GM12878 (cell line): ENCODE measurements at regions not wholly inside any gene's neighbourhood (a gene's known extent, or its start where the extent isn't known, plus 50 kb on each side); places are given as distances from the start of the nearest gene placed in this dataset.

Experiments used
- GABPA ChIP-seq: IDR thresholded peaks from 2 replicates; pipeline ENCODE4 v1.6.1; 2014; ENCODE audit warnings: antibody characterized with exemption, low read depth, mild to moderate bottlenecking, inconsistent platforms
- RBBP5 ChIP-seq: fragments of 200-600 bp; sonication (generic); conservative IDR thresholded peaks from 2 replicates; pipeline ENCODE4 v1.6.1; 2016
- SIN3A ChIP-seq: IDR thresholded peaks from 2 replicates; pipeline ENCODE4 v1.6.1; 2012; ENCODE audit warnings: low read depth, low read length, improper control_type of control experiment
- SP1 ChIP-seq: IDR thresholded peaks from one replicate; pipeline ENCODE4 v1.6.1; 2011; ENCODE audit warnings: low read depth, low read length
- SUPT20H ChIP-seq: IDR thresholded peaks from 2 replicates; pipeline ENCODE4 v1.6.1; 2011; ENCODE audit warnings: low read depth, mild to moderate bottlenecking, low read length, moderate library complexity, borderline replicate concordance; ENCODE audit not compliant: control insufficient read depth
- ZZZ3 ChIP-seq: IDR thresholded peaks from 2 replicates; pipeline ENCODE4 v1.6.1; 2011; ENCODE audit warnings: low read depth; ENCODE audit not compliant: control insufficient read depth, insufficient read length
- TF ChIP-seq, protein P1 (sequence below): IDR thresholded peaks from 2 replicates; pipeline ENCODE4 v1.6.1; 2012; ENCODE audit warnings: low read depth, low read length, improper control_type of control experiment
- TF ChIP-seq, protein P2 (sequence below), 3 experiments: IDR thresholded peaks in 2 of 3; conservative IDR thresholded peaks in 1 of 3; 2 replicates each; pipeline ENCODE4 v1.5.1; 2011; ENCODE audit warnings: low read depth in 3 of 3, low read length in 3 of 3, mild to moderate bottlenecking in 3 of 3, control low read depth in 2 of 3, moderate library complexity in 2 of 3, inconsistent platforms in 1 of 3, mixed read lengths in 1 of 3; ENCODE audit not compliant: control insufficient read depth in 2 of 3, insufficient read depth in 1 of 3; ENCODE audit errors: extremely low read depth in 1 of 3
- TF ChIP-seq, protein P3 (sequence below): fragments of 450-650 bp; IDR thresholded peaks from 2 replicates; pipeline ENCODE4 v1.6.1; 2016; ENCODE audit warnings: mild to moderate bottlenecking, moderate library complexity, borderline replicate concordance
- TF ChIP-seq, protein P4 (sequence below): fragments of 450-650 bp; IDR thresholded peaks from 2 replicates; pipeline ENCODE4 v1.6.1; 2017; ENCODE audit warnings: mild to moderate bottlenecking, moderate library complexity

DNA sequence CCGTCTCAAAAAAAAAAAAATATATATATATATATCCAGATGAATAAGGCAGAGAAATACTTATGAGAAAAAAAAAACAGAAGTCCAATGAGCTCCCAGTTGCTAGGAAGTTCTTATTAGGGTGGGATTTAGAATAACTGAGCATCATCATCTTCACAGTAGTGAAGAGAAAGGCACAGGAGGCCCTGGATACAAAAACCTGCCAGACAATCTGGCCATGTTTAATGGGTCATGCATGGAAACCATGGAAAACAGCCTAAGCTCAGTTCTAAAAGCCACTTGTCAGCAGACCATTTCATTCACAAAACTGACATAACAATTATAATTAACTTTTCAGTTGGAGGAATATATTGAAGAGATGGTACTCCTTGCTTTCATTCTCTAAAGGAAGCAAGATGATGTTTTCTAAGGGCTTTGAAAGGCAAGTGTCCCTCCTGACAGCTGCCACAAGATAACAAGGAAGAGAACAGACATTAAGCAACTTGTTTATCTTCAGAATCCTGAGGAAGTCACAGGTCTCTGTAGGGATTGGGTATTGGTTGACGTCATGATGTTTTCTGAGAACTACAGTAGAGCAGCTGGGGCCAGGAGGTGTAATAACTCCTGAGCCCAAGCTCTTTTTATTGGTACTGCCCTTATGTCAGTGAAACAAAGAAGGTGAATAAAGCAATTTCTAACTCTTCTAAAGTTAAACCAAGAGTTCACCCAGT is 463.1 kb downstream of the DMAC1 start:
- TF ChIP-seq, protein P1, sequence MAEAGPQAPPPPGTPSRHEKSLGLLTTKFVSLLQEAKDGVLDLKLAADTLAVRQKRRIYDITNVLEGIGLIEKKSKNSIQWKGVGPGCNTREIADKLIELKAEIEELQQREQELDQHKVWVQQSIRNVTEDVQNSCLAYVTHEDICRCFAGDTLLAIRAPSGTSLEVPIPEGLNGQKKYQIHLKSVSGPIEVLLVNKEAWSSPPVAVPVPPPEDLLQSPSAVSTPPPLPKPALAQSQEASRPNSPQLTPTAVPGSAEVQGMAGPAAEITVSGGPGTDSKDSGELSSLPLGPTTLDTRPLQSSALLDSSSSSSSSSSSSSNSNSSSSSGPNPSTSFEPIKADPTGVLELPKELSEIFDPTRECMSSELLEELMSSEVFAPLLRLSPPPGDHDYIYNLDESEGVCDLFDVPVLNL: no peak
- TF ChIP-seq SP1: no peak
- TF ChIP-seq, protein P2, sequence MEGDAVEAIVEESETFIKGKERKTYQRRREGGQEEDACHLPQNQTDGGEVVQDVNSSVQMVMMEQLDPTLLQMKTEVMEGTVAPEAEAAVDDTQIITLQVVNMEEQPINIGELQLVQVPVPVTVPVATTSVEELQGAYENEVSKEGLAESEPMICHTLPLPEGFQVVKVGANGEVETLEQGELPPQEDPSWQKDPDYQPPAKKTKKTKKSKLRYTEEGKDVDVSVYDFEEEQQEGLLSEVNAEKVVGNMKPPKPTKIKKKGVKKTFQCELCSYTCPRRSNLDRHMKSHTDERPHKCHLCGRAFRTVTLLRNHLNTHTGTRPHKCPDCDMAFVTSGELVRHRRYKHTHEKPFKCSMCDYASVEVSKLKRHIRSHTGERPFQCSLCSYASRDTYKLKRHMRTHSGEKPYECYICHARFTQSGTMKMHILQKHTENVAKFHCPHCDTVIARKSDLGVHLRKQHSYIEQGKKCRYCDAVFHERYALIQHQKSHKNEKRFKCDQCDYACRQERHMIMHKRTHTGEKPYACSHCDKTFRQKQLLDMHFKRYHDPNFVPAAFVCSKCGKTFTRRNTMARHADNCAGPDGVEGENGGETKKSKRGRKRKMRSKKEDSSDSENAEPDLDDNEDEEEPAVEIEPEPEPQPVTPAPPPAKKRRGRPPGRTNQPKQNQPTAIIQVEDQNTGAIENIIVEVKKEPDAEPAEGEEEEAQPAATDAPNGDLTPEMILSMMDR (IDR thresholded peaks at IDR 0.05 in 2 of 3, conservative IDR thresholded peaks at IDR 0.05 in 1 of 3; ENCODE audit: control insufficient read depth in 2 of 3, extremely low read depth in 1 of 3, insufficient read depth in 1 of 3, low read depth in 3 of 3, low read length in 3 of 3): no peak
- no peak for TF ChIP-seq RBBP5
- no peak for TF ChIP-seq SIN3A
- TF ChIP-seq ZZZ3: no peak
- TF ChIP-seq SUPT20H: no peak
- TF ChIP-seq, protein P3, sequence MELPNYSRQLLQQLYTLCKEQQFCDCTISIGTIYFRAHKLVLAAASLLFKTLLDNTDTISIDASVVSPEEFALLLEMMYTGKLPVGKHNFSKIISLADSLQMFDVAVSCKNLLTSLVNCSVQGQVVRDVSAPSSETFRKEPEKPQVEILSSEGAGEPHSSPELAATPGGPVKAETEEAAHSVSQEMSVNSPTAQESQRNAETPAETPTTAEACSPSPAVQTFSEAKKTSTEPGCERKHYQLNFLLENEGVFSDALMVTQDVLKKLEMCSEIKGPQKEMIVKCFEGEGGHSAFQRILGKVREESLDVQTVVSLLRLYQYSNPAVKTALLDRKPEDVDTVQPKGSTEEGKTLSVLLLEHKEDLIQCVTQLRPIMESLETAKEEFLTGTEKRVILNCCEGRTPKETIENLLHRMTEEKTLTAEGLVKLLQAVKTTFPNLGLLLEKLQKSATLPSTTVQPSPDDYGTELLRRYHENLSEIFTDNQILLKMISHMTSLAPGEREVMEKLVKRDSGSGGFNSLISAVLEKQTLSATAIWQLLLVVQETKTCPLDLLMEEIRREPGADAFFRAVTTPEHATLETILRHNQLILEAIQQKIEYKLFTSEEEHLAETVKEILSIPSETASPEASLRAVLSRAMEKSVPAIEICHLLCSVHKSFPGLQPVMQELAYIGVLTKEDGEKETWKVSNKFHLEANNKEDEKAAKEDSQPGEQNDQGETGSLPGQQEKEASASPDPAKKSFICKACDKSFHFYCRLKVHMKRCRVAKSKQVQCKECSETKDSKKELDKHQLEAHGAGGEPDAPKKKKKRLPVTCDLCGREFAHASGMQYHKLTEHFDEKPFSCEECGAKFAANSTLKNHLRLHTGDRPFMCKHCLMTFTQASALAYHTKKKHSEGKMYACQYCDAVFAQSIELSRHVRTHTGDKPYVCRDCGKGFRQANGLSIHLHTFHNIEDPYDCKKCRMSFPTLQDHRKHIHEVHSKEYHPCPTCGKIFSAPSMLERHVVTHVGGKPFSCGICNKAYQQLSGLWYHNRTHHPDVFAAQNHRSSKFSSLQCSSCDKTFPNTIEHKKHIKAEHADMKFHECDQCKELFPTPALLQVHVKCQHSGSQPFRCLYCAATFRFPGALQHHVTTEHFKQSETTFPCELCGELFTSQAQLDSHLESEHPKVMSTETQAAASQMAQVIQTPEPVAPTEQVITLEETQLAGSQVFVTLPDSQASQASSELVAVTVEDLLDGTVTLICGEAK: no peak
- no peak for TF ChIP-seq GABPA
- TF ChIP-seq, protein P4, sequence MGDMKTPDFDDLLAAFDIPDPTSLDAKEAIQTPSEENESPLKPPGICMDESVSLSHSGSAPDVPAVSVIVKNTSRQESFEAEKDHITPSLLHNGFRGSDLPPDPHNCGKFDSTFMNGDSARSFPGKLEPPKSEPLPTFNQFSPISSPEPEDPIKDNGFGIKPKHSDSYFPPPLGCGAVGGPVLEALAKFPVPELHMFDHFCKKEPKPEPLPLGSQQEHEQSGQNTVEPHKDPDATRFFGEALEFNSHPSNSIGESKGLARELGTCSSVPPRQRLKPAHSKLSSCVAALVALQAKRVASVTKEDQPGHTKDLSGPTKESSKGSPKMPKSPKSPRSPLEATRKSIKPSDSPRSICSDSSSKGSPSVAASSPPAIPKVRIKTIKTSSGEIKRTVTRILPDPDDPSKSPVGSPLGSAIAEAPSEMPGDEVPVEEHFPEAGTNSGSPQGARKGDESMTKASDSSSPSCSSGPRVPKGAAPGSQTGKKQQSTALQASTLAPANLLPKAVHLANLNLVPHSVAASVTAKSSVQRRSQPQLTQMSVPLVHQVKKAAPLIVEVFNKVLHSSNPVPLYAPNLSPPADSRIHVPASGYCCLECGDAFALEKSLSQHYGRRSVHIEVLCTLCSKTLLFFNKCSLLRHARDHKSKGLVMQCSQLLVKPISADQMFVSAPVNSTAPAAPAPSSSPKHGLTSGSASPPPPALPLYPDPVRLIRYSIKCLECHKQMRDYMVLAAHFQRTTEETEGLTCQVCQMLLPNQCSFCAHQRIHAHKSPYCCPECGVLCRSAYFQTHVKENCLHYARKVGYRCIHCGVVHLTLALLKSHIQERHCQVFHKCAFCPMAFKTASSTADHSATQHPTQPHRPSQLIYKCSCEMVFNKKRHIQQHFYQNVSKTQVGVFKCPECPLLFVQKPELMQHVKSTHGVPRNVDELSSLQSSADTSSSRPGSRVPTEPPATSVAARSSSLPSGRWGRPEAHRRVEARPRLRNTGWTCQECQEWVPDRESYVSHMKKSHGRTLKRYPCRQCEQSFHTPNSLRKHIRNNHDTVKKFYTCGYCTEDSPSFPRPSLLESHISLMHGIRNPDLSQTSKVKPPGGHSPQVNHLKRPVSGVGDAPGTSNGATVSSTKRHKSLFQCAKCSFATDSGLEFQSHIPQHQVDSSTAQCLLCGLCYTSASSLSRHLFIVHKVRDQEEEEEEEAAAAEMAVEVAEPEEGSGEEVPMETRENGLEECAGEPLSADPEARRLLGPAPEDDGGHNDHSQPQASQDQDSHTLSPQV: no peak
